ENCODE measurements at regions not wholly inside any gene's neighbourhood (a gene's known extent, or its start where the extent isn't known, plus 50 kb on each side); places are given as distances from the start of the nearest gene placed in this dataset.

- H3K27me3 Mint-ChIP-seq (ENCODE audit: low read depth, poor library complexity) = peaks cover 17% of the 10 kb centered on the region
- H3K4me3 Mint-ChIP-seq = no peak overlapping the region
- H3K27ac Mint-ChIP-seq = no peak overlapping the region
- TF ChIP-seq CTCF (IDR thresholded peaks at IDR 0.05) = no peak
- H3K9me3 Mint-ChIP-seq = no peaks in the 10 kb centered on the region
- H3K36me3 Mint-ChIP-seq (ENCODE audit: low read depth) = no peaks in the 10 kb centered on the region
- no peak for DNase-seq
- no peaks in the 10 kb centered on the region for H3K4me1 Mint-ChIP-seq
Measured at GRCh38 chr10:83934641-83935338, 204.5 kb upstream of the GHITM start.

GRCh38 chr10:83935339-83935736 is 204.0 kb upstream of the GHITM start:
- Mint-ChIP-seq H3K9me3 (no peaks in the 10 kb centered on the region), H3K27ac (no peak overlapping the region), H3K4me3 (no peak overlapping the region), H3K36me3 (ENCODE audit: low read depth) (no peaks in the 10 kb centered on the region), H3K27me3 (ENCODE audit: low read depth, poor library complexity) (peaks cover 17% of the 10 kb centered on the region), H3K4me1 (no peaks in the 10 kb centered on the region)
- DNase-seq = no peak
- no peak for TF ChIP-seq CTCF (IDR thresholded peaks at IDR 0.05)

GRCh38 chr10:83935911-83936310 is 203.4 kb upstream of the GHITM start:
- no peak for TF ChIP-seq CTCF (IDR thresholded peaks at IDR 0.05)
- Mint-ChIP-seq H3K27ac (no peak overlapping the region), H3K27me3 (ENCODE audit: low read depth, poor library complexity) (peaks cover 17% of the 10 kb centered on the region), H3K36me3 (ENCODE audit: low read depth) (no peaks in the 10 kb centered on the region), H3K4me1 (no peaks in the 10 kb centered on the region), H3K9me3 (no peaks in the 10 kb centered on the region), H3K4me3 (no peak overlapping the region)
- no peak for DNase-seq

GRCh38 chr10:83937161-83937560 is 202.1 kb upstream of the GHITM start:
- DNase-seq = no peak
- no peak overlapping the region for H3K4me3 Mint-ChIP-seq
- no peaks in the 10 kb centered on the region for H3K9me3 Mint-ChIP-seq
- TF ChIP-seq CTCF (IDR thresholded peaks at IDR 0.05) = no peak
- H3K27me3 Mint-ChIP-seq (ENCODE audit: low read depth, poor library complexity) = peaks cover 15% of the 10 kb centered on the region
- H3K27ac Mint-ChIP-seq = no peak overlapping the region
- H3K36me3 Mint-ChIP-seq (ENCODE audit: low read depth) = no peaks in the 10 kb centered on the region
- no peaks in the 10 kb centered on the region for H3K4me1 Mint-ChIP-seq

GRCh38 chr10:83937826-83938225 is 201.5 kb upstream of the GHITM start:
- Mint-ChIP-seq H3K4me3 (no peak overlapping the region), H3K27me3 (ENCODE audit: low read depth, poor library complexity) (peaks cover 16% of the 10 kb centered on the region), H3K27ac (no peak overlapping the region), H3K9me3 (no peaks in the 10 kb centered on the region), H3K36me3 (ENCODE audit: low read depth) (no peaks in the 10 kb centered on the region), H3K4me1 (no peaks in the 10 kb centered on the region)
- no peak for DNase-seq
- no peak for TF ChIP-seq CTCF (IDR thresholded peaks at IDR 0.05)

GRCh38 chr10:83941189-83941588 is 198.1 kb upstream of the GHITM start:
- no peak for TF ChIP-seq CTCF (IDR thresholded peaks at IDR 0.05)
- H3K9me3 Mint-ChIP-seq = no peaks in the 10 kb centered on the region
- H3K27me3 Mint-ChIP-seq (ENCODE audit: low read depth, poor library complexity) = peaks cover 8% of the 10 kb centered on the region
- no peak overlapping the region for H3K27ac Mint-ChIP-seq
- H3K4me1 Mint-ChIP-seq = peaks cover 2% of the 10 kb centered on the region
- H3K36me3 Mint-ChIP-seq (ENCODE audit: low read depth) = no peaks in the 10 kb centered on the region
- H3K4me3 Mint-ChIP-seq = no peak overlapping the region
- DNase-seq = no peak
